WTC11 (cell line): ENCODE measurements at regions not wholly inside any gene's neighbourhood (a gene's known extent, or its start where the extent isn't known, plus 50 kb on each side); places are given as distances from the start of the nearest gene placed in this dataset.

Source experiments
- ATAC-seq: fragments of 200-7000 bp; cut with Tn5 transposase; 2 replicates; pipeline ENCODE4 v1.10.0; 2021; ENCODE audit warnings: mild to moderate bottlenecking, moderate library complexity
- CTCF ChIA-PET: fragments of 300-600 bp; sonication (Branson Sonifier 250); formaldehyde crosslinking; loops from one replicate; lab custom pipeline; 2021; ENCODE audit warnings: antibody characterized with exemption; lab: Charles Lee
- POLR2A ChIA-PET: fragments of 350-600 bp; sonication (Branson Sonifier 250); formaldehyde crosslinking; loops from one replicate; lab custom pipeline; 2021; ENCODE audit warnings: antibody characterized with exemption; lab: Charles Lee
- DNase-seq: peaks from one replicate; pipeline ENCODE4 v3.0.0; 2021; ENCODE audit warnings: low spot score
- H3K27ac Mint-ChIP-seq: 2 replicates; pipeline ENCODE4 v1.8.0; 2021; ENCODE audit warnings: mixed read lengths
- H3K27me3 Mint-ChIP-seq: 2 replicates; pipeline ENCODE4 v1.8.0; 2021; ENCODE audit warnings: low read depth, mild to moderate bottlenecking, moderate library complexity, mixed read lengths
- H3K36me3 Mint-ChIP-seq: 2 replicates; pipeline ENCODE4 v1.8.0; 2021; ENCODE audit warnings: mixed read lengths
- H3K4me1 Mint-ChIP-seq: 2 replicates; pipeline ENCODE4 v1.8.0; 2022; ENCODE audit warnings: mixed read lengths
- H3K4me3 Mint-ChIP-seq: 2 replicates; pipeline ENCODE4 v1.8.0; 2021; ENCODE audit warnings: mild to moderate bottlenecking, moderate library complexity, mixed read lengths
- H3K9me3 Mint-ChIP-seq: 2 replicates; pipeline ENCODE4 v1.8.0; 2021; ENCODE audit warnings: mixed read lengths
- ATF2 ChIP-seq: sonication (generic); formaldehyde crosslinking; IDR thresholded peaks from 2 replicates; pipeline ENCODE4 v1.8.1; 2022; ENCODE audit warnings: low read depth, missing genetic modification reagents, borderline replicate concordance
- E2F1 ChIP-seq: sonication (generic); formaldehyde crosslinking; IDR thresholded peaks from 2 replicates; pipeline ENCODE4 v1.8.0; 2022; ENCODE audit warnings: mild to moderate bottlenecking, missing genetic modification reagents
- E2F5 ChIP-seq: sonication (generic); formaldehyde crosslinking; IDR thresholded peaks from 2 replicates; pipeline ENCODE4 v1.8.1; 2022; ENCODE audit warnings: mild to moderate bottlenecking, moderate library complexity, missing genetic modification reagents
- ELF4 ChIP-seq: sonication (generic); formaldehyde crosslinking; IDR thresholded peaks from 2 replicates; pipeline ENCODE4 v1.8.1; 2022; ENCODE audit warnings: low read depth, mild to moderate bottlenecking, moderate library complexity, missing genetic modification reagents
- EMX1 ChIP-seq: fragments of 250-450 bp; sonication (Bioruptor Pico); IDR thresholded peaks from 2 replicates; pipeline ENCODE4 v1.8.0; 2021; ENCODE audit warnings: mild to moderate bottlenecking
- ERG ChIP-seq: fragments of 250-450 bp; sonication (Bioruptor Pico); IDR thresholded peaks from 2 replicates; pipeline ENCODE4 v1.8.0; 2021; ENCODE audit warnings: mild to moderate bottlenecking
- ETV6 ChIP-seq: sonication (generic); formaldehyde crosslinking; IDR thresholded peaks from 2 replicates; pipeline ENCODE4 v1.8.1; 2022; ENCODE audit warnings: mild to moderate bottlenecking, missing genetic modification reagents
- FOXP4 ChIP-seq: sonication (generic); formaldehyde crosslinking; IDR thresholded peaks from 2 replicates; pipeline ENCODE4 v1.8.0; 2022; ENCODE audit warnings: mild to moderate bottlenecking, missing genetic modification reagents
- IRF2 ChIP-seq: sonication (generic); formaldehyde crosslinking; IDR thresholded peaks from 2 replicates; pipeline ENCODE4 v1.8.0; 2022; ENCODE audit warnings: low read depth, missing genetic modification reagents, borderline replicate concordance
- NR1H2 ChIP-seq: sonication (generic); formaldehyde crosslinking; IDR thresholded peaks from 2 replicates; pipeline ENCODE4 v1.9.0; 2021; ENCODE audit warnings: mild to moderate bottlenecking, moderate library complexity, missing genetic modification reagents
- NR2C2 ChIP-seq: sonication (generic); formaldehyde crosslinking; IDR thresholded peaks from 2 replicates; pipeline ENCODE4 v1.8.0; 2022; ENCODE audit warnings: mild to moderate bottlenecking, missing genetic modification reagents
- OVOL2 ChIP-seq: fragments of 250-450 bp; sonication (Bioruptor Pico); IDR thresholded peaks from 2 replicates; pipeline ENCODE4 v1.9.0; 2021; ENCODE audit warnings: mild to moderate bottlenecking, borderline replicate concordance
- SMAD3 ChIP-seq: sonication (generic); formaldehyde crosslinking; IDR thresholded peaks from 2 replicates; pipeline ENCODE4 v1.8.0; 2022; ENCODE audit warnings: missing genetic modification reagents, mild to moderate bottlenecking, borderline replicate concordance
- STAT6 ChIP-seq: sonication (generic); formaldehyde crosslinking; conservative IDR thresholded peaks from 2 replicates; pipeline ENCODE4 v1.8.1; 2023; ENCODE audit warnings: mild to moderate bottlenecking, low read depth, missing genetic modification reagents, moderate library complexity
- TEAD1 ChIP-seq: sonication (generic); formaldehyde crosslinking; IDR thresholded peaks from 2 replicates; pipeline ENCODE4 v1.8.0; 2022; ENCODE audit warnings: mild to moderate bottlenecking, missing genetic modification reagents
- TEAD4 ChIP-seq: sonication (generic); formaldehyde crosslinking; IDR thresholded peaks from 2 replicates; pipeline ENCODE4 v1.8.0; 2022; ENCODE audit warnings: mild to moderate bottlenecking, missing genetic modification reagents
- ZNF138 ChIP-seq: sonication (generic); formaldehyde crosslinking; conservative IDR thresholded peaks from 2 replicates; pipeline ENCODE4 v1.8.1; 2022; ENCODE audit warnings: mild to moderate bottlenecking, moderate library complexity, missing genetic modification reagents
- ZNF219 ChIP-seq: sonication (generic); formaldehyde crosslinking; IDR thresholded peaks from 2 replicates; pipeline ENCODE4 v1.8.0; 2023; ENCODE audit warnings: missing genetic modification reagents, mild to moderate bottlenecking, borderline replicate concordance
- ZNF232 ChIP-seq: sonication (generic); formaldehyde crosslinking; IDR thresholded peaks from 2 replicates; pipeline ENCODE4 v1.8.0; 2022; ENCODE audit warnings: mild to moderate bottlenecking, missing genetic modification reagents
- ZNF263 ChIP-seq: sonication (generic); formaldehyde crosslinking; IDR thresholded peaks from 2 replicates; pipeline ENCODE4 v1.8.1; 2022; ENCODE audit warnings: low read depth, mild to moderate bottlenecking, moderate library complexity, missing genetic modification reagents
- ZNF425 ChIP-seq: fragments of 250-450 bp; sonication (Bioruptor Pico); conservative IDR thresholded peaks from 2 replicates; pipeline ENCODE4 v1.9.0; 2021; ENCODE audit warnings: mild to moderate bottlenecking

GRCh38 chr1:198933515-198934222 is 294.8 kb downstream of the PTPRC start (continued):
- no peak for TF ChIP-seq TEAD4
- TF ChIP-seq SMAD3 (CRISPR knock-in tag), result no peak
- TF ChIP-seq ETV6 (CRISPR knock-in tag), result no peak
- TF ChIP-seq ZNF219 (CRISPR knock-in tag), result no peak
- no peak for TF ChIP-seq ERG
- TF ChIP-seq ZNF425 (CRISPR knock-in tag), result no peak
- no peak for TF ChIP-seq NR1H2
- TF ChIP-seq, all 79 proteins: peak for 0

GRCh38 chr1:198934426-198934825 is 295.6 kb downstream of the PTPRC start:
- H3K27me3 Mint-ChIP-seq, result no peaks in the 10 kb centered on the region
- DNase-seq (no peak), ATAC-seq (no peak)
- TF ChIP-seq FOXP4 (no peak), EMX1 (no peak), ZNF232 (CRISPR knock-in tag) (no peak), ELF4 (CRISPR knock-in tag) (no peak), ZNF263 (CRISPR knock-in tag) (no peak), E2F1 (CRISPR knock-in tag) (no peak), ZNF138 (CRISPR knock-in tag) (no peak), IRF2 (no peak), NR2C2 (CRISPR knock-in tag) (no peak)
- CTCF ChIA-PET, result no interaction called here
- no peak overlapping the region for H3K27ac Mint-ChIP-seq
- H3K4me3 Mint-ChIP-seq, result no peak overlapping the region
- peaks cover 31% of the 10 kb centered on the region for H3K4me1 Mint-ChIP-seq
- no peaks in the 10 kb centered on the region for H3K9me3 Mint-ChIP-seq
- POLR2A ChIA-PET, result no interaction called here
- H3K36me3 Mint-ChIP-seq, result no peaks in the 10 kb centered on the region

GRCh38 chr1:198934901-198935305 is 296.1 kb downstream of the PTPRC start:
- ChIA-PET POLR2A (no interaction called here), CTCF (no interaction called here)
- Mint-ChIP-seq H3K27me3 (no peaks in the 10 kb centered on the region), H3K4me3 (no peak overlapping the region), H3K4me1 (peaks cover 31% of the 10 kb centered on the region), H3K36me3 (no peaks in the 10 kb centered on the region), H3K9me3 (no peaks in the 10 kb centered on the region), H3K27ac (no peak overlapping the region)
- ATAC-seq (no peak), DNase-seq (no peak)
- TF ChIP-seq E2F5 (CRISPR knock-in tag) (no peak), ATF2 (CRISPR knock-in tag) (no peak), EMX1 (no peak), TEAD1 (CRISPR knock-in tag) (no peak), STAT6 (CRISPR knock-in tag) (no peak), OVOL2 (CRISPR knock-in tag) (no peak)
